Left lung (tissue), 4 donors: ENCODE measurements at regions not wholly inside any gene's neighbourhood (a gene's known extent, or its start where the extent isn't known, plus 50 kb on each side); places are given as distances from the start of the nearest gene placed in this dataset.

ENCODE experiments used
- ATAC-seq: fragments of 200-7000 bp; cut with Tn5 transposase; one replicate; pipeline ENCODE4 v1.9.1; 2020; ENCODE audit warnings: moderate library complexity
- DNase-seq, 4 donors: peaks; one replicate each; pipeline ENCODE4 v3.0.0-alpha.2; 2013 to 2020
- H3K27ac ChIP-seq, 2 donors: fragments of 200-600 bp; sonication (generic) in 1 of 2; one replicate each; pipeline versions ENCODE4 v1.5.0 to v1.8.0; 2020 to 2021
- H3K27me3 ChIP-seq, 2 donors: fragments of 200-600 bp; sonication (generic) in 1 of 2; one replicate each; pipeline versions ENCODE4 v1.5.0 to v1.8.0; 2020 to 2021
- H3K36me3 ChIP-seq, 2 donors: fragments of 200-600 bp; sonication (generic) in 1 of 2; one replicate each; pipeline versions ENCODE4 v1.5.0 to v1.8.0; 2020 to 2021
- H3K4me1 ChIP-seq, 2 donors: fragments of 200-600 bp; one replicate each; pipeline ENCODE4 v1.8.0; 2021
- H3K4me3 ChIP-seq, 2 donors: fragments of 200-600 bp; sonication (generic) in 1 of 2; one replicate each; pipeline versions ENCODE4 v1.5.0 to v1.8.0; 2020 to 2021; ENCODE audit warnings: mild to moderate bottlenecking in 1 of 2
- H3K9me3 ChIP-seq, 2 donors: fragments of 200-600 bp; sonication (generic) in 1 of 2; one replicate each; pipeline versions ENCODE4 v1.5.0 to v1.8.0; 2020 to 2021
- intact Hi-C, 2 donors: fragments of 100-400 bp; cut with DNase I; formaldehyde crosslinking; loops; one replicate each; pipeline versions ENCODE4 v1.11.2 to v1.14.2; 2022
- TF ChIP-seq, protein P1 (sequence below), 2 donors: fragments of 200-600 bp; sonication (generic) in 1 of 2; IDR thresholded peaks; one replicate each; pipeline versions ENCODE4 v1.5.0 to v1.8.0; 2021; ENCODE audit warnings: antibody characterized with exemption in 2 of 2
- donor health status: DM: no; HTN: yes; CAD: no.
- donor health status: DM: no; HTN: no; CAD: no.

DNA sequence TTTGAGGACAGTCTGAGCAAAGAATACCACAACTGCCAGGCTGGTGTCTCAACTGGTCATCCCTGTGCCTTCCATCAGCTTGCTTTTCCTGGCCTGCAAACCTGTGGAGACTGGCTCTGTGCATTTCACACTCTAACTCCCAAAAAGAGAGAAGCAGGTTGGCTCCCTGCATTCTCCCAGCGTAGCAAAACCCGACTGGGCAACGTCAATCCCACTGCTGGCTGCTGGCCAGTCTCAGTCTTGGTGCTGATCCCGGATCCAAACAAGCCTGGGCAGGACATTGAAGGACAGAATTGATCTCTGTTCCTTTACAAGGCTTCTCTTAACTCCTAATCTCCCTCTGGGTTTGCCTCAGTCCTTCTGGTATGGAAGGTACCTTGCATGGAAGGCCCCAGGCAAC is 65.4 kb downstream of the FZD10 start:
- Histone ChIP-seq H3K36me3 (no peaks in the 10 kb centered on the region), H3K4me3 (no peak overlapping the region), H3K27me3 (peaks cover 0 to 33% of the 10 kb centered on the region in 2 donors), H3K27ac (no peak overlapping the region), H3K9me3 (peaks cover 0 to 18% of the 10 kb centered on the region in 2 donors), H3K4me1 (no peaks in the 10 kb centered on the region)
- TF ChIP-seq, protein P1, sequence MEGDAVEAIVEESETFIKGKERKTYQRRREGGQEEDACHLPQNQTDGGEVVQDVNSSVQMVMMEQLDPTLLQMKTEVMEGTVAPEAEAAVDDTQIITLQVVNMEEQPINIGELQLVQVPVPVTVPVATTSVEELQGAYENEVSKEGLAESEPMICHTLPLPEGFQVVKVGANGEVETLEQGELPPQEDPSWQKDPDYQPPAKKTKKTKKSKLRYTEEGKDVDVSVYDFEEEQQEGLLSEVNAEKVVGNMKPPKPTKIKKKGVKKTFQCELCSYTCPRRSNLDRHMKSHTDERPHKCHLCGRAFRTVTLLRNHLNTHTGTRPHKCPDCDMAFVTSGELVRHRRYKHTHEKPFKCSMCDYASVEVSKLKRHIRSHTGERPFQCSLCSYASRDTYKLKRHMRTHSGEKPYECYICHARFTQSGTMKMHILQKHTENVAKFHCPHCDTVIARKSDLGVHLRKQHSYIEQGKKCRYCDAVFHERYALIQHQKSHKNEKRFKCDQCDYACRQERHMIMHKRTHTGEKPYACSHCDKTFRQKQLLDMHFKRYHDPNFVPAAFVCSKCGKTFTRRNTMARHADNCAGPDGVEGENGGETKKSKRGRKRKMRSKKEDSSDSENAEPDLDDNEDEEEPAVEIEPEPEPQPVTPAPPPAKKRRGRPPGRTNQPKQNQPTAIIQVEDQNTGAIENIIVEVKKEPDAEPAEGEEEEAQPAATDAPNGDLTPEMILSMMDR (IDR thresholded peaks at IDR 0.05), result no peak
- no peak for DNase-seq
- no peak for ATAC-seq
- intact Hi-C loops, result no loop called here

DNA sequence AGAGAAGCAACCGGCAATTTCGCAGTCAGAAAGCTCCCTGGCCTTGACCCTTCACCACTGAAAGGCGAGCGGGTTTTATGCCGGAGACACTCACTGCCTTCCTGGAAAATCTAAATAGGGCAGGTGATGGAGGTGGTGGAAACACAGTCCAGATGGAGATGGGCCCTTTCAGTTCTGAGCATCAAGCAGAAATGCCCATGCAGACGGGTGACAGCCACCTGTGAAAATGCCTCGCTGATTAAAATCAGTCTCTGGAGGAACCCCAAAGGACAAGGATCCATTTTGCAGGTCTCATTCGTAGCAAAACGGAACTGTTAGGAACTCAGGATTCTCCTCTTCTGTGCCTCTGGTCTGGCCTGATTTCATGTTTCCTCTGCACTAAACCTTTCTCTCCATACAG is 74.2 kb downstream of the FZD10 start:
- TF ChIP-seq, protein P1 (IDR thresholded peaks at IDR 0.05), result no peak
- Histone ChIP-seq H3K27ac (no peak overlapping the region), H3K4me3 (no peak overlapping the region), H3K36me3 (no peaks in the 10 kb centered on the region), H3K9me3 (peaks cover 4 to 5% of the 10 kb centered on the region in 2 donors), H3K27me3 (peaks cover 0 to 5% of the 10 kb centered on the region in 2 donors), H3K4me1 (no peaks in the 10 kb centered on the region)
- ATAC-seq (no peak), DNase-seq (no peak)
- intact Hi-C loops, result no loop called here

DNA sequence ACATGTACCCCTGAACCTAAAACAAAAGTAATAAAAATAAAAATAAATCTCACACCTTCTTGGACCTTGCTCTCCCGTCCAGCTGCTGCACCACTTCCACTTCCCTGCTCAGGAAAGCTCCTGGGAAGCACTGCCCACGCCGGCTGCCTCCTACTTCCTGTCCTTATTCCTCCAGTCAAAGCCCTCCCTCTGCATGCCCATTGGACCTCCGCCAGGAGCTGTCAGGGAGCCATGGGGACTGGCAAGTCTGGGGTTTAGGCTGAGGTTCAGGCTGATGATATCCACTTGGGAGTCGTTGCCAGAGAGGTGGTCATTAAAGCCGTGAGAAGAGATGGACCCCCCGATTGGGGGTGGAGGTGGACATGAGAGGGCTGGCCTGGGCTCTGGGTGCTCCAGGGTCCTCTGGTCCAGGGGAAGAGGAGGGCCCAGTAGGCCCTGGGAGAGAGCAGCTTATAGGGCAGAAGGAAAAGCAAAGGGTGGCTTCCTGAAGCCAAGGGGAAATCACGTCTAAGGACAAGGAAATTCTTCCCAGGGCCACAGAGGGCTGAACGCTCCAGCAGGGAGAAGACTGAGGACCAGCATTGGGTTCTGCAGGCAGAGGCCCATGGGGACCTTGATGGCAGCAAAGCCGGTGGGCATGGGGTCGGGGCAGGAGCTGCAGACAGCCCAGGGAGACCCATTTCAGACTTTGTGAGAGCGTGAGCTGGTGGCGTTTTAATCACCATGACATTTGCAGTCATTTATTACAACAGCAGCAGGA is 78.7 kb downstream of the FZD10 start:
- H3K4me3 ChIP-seq, result no peak overlapping the region
- no peak for ATAC-seq
- no peaks in the 10 kb centered on the region for H3K27me3 ChIP-seq
- intact Hi-C loops, result no loop called here
- H3K4me1 ChIP-seq, result no peaks in the 10 kb centered on the region
- no peak overlapping the region for H3K27ac ChIP-seq
- no peaks in the 10 kb centered on the region for H3K36me3 ChIP-seq
- H3K9me3 ChIP-seq, result no peaks in the 10 kb centered on the region
- TF ChIP-seq, protein P1 (IDR thresholded peaks at IDR 0.05), result no peak
- no peak for DNase-seq

DNA sequence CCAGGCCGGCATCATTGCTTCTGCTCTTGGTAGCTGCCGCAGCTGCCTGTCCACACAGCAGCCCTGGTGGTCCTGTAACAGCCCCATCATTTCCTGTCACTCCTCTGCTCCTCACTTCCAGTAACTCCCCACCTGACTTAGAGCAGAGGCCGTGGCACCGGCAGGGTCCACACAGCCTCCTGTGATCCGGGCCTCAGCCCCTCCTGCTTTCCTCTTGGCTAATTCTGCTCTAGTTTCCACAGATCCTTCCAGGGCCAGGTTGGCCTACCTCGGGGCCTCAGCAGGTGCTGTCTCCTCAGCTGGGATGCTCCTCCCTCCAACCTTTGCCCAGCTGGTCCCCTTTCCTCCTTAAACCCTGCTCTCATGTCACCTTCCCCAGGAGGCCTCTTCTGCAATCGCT is 80.2 kb downstream of the FZD10 start:
- H3K4me1 ChIP-seq, result no peaks in the 10 kb centered on the region
- H3K27me3 ChIP-seq, result no peaks in the 10 kb centered on the region
- no peaks in the 10 kb centered on the region for H3K36me3 ChIP-seq
- intact Hi-C loops, result no loop called here
- TF ChIP-seq, protein P1 (IDR thresholded peaks at IDR 0.05), result no peak
- ATAC-seq, result no peak
- no peaks in the 10 kb centered on the region for H3K9me3 ChIP-seq
- H3K27ac ChIP-seq, result no peak overlapping the region
- no peak for DNase-seq
- no peak overlapping the region for H3K4me3 ChIP-seq

DNA sequence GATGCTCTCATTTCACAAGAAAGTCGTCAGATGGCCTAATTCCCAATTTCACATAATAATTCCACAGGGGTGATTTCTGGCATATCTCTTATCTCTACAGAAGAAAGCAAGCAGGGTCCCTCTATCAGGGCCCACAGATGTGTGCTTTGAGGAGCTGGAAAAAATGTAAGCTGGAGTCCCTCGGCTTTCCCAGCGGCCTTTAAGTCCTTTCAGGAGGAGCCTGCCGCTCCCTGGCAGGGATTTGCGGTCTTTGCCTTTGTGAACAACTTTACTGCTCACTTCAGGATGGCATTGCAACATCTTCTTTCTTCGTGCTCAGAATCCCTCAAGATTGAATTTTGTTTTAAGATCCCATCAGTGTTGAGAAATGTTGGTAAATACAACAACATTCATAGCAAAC is 83.0 kb downstream of the FZD10 start:
- TF ChIP-seq, protein P1 (IDR thresholded peaks at IDR 0.05), result no peak
- DNase-seq (no peak), ATAC-seq (no peak)
- Histone ChIP-seq H3K4me3 (no peak overlapping the region), H3K4me1 (no peaks in the 10 kb centered on the region), H3K27ac (no peak overlapping the region), H3K27me3 (no peaks in the 10 kb centered on the region), H3K36me3 (no peaks in the 10 kb centered on the region), H3K9me3 (no peaks in the 10 kb centered on the region)
- intact Hi-C loops, result no loop called here
